ENCODE measurements at regions not wholly inside any gene's neighbourhood (a gene's known extent, or its start where the extent isn't known, plus 50 kb on each side); places are given as distances from the start of the nearest gene placed in this dataset.

GRCh38 chr3:84891851-84892250 is 66.9 kb upstream of the CADM2 start (continued):
- no peak for TF ChIP-seq CTCF (IDR thresholded peaks at IDR 0.05; ENCODE audit: control extremely low read depth in 1 of 3, insufficient read depth in 1 of 3, low read depth in 1 of 3, low read length in 3 of 3)
